Astrocyte (in vitro differentiated cells and primary cell): ENCODE measurements at regions not wholly inside any gene's neighbourhood (a gene's known extent, or its start where the extent isn't known, plus 50 kb on each side); places are given as distances from the start of the nearest gene placed in this dataset.

ENCODE experiments used
- EZH2 ChIP-seq: IDR thresholded peaks from 2 replicates; pipeline ENCODE4 v1.6.1; 2012; ENCODE audit warnings: mild to moderate bottlenecking, low read length, inconsistent platforms; ENCODE audit not compliant: insufficient read depth
- TF ChIP-seq, protein P1 (sequence below): IDR thresholded peaks from 2 replicates; pipeline ENCODE4 v1.5.1; 2011; ENCODE audit warnings: low read depth, mild to moderate bottlenecking, inconsistent platforms, low read length, moderate library complexity; ENCODE audit not compliant: insufficient read depth

DNA sequence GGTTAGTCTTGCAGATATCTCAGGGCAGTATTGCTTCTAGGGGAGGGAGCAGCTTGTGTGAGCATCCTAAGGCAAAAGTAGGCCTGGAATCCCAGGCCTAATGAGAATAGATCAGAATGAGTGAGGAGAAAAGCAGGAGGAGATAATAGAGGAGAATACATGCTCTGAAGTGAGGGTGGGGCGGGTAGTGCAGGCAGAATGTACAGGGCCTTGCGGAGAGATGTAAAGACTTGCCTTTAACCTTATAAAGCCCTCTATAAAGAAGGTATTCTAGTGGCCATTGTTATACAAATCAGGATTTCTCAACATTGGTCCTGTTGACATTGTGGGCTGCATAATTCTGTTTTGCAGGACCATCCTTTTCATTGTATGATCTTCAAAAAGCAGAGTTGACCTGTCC, 855.3 kb downstream of the PCDH7 start:
- TF ChIP-seq, protein P1, sequence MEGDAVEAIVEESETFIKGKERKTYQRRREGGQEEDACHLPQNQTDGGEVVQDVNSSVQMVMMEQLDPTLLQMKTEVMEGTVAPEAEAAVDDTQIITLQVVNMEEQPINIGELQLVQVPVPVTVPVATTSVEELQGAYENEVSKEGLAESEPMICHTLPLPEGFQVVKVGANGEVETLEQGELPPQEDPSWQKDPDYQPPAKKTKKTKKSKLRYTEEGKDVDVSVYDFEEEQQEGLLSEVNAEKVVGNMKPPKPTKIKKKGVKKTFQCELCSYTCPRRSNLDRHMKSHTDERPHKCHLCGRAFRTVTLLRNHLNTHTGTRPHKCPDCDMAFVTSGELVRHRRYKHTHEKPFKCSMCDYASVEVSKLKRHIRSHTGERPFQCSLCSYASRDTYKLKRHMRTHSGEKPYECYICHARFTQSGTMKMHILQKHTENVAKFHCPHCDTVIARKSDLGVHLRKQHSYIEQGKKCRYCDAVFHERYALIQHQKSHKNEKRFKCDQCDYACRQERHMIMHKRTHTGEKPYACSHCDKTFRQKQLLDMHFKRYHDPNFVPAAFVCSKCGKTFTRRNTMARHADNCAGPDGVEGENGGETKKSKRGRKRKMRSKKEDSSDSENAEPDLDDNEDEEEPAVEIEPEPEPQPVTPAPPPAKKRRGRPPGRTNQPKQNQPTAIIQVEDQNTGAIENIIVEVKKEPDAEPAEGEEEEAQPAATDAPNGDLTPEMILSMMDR: no peak
- TF ChIP-seq EZH2: no peak
